ENCODE measurements at regions not wholly inside any gene's neighbourhood (a gene's known extent, or its start where the extent isn't known, plus 50 kb on each side); places are given as distances from the start of the nearest gene placed in this dataset.

DNA sequence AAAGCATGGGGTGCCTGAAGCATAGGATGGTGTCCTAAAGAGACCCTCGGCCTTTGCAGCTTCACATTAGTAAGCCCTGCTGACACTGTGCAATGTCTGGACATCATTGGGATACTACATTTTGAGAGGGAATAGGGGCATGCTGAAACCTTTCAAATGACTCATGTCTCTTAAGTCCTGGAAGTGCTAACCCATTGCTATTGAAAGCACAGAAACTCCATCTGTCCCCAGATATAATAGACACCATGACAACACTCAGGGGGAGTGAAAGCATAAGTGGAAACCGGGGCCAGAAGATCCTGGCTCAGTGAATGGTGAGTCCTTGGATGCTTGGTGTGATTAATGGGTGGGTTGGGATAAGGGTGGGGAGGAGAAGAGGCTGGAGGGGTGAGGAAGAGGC lies 595.5 kb upstream of the ID2 start:
- H3K79me2 ChIP-seq (ENCODE audit: insufficient read depth, low read length): no peaks in the 10 kb centered on the region
- H3K4me3 ChIP-seq (replicated peaks in 1 of 2; ENCODE audit: low read depth in 1 of 2, low read length in 2 of 2): no peak overlapping the region
- H3K9ac ChIP-seq (ENCODE audit: low read length): no peak overlapping the region
- TF ChIP-seq, protein P1, sequence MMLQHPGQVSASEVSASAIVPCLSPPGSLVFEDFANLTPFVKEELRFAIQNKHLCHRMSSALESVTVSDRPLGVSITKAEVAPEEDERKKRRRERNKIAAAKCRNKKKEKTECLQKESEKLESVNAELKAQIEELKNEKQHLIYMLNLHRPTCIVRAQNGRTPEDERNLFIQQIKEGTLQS (IDR thresholded peaks at IDR 0.05): no peak
- TF ChIP-seq, protein P2, sequence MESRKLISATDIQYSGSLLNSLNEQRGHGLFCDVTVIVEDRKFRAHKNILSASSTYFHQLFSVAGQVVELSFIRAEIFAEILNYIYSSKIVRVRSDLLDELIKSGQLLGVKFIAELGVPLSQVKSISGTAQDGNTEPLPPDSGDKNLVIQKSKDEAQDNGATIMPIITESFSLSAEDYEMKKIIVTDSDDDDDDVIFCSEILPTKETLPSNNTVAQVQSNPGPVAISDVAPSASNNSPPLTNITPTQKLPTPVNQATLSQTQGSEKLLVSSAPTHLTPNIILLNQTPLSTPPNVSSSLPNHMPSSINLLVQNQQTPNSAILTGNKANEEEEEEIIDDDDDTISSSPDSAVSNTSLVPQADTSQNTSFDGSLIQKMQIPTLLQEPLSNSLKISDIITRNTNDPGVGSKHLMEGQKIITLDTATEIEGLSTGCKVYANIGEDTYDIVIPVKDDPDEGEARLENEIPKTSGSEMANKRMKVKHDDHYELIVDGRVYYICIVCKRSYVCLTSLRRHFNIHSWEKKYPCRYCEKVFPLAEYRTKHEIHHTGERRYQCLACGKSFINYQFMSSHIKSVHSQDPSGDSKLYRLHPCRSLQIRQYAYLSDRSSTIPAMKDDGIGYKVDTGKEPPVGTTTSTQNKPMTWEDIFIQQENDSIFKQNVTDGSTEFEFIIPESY (IDR thresholded peaks at IDR 0.05; ENCODE audit: extremely low read depth, insufficient replicate concordance, low read length): no peak
- no peak for TF ChIP-seq RAD21 (IDR thresholded peaks at IDR 0.05; ENCODE audit: low read depth)
- TF ChIP-seq JUND (IDR thresholded peaks at IDR 0.05): no peak
- TF ChIP-seq YY1 (IDR thresholded peaks at IDR 0.05; ENCODE audit: extremely low read depth, insufficient replicate concordance, low read depth, low read length): no peak
- TF ChIP-seq SP1 (IDR thresholded peaks at IDR 0.05; ENCODE audit: low read depth): no peak
- TF ChIP-seq, protein P3, sequence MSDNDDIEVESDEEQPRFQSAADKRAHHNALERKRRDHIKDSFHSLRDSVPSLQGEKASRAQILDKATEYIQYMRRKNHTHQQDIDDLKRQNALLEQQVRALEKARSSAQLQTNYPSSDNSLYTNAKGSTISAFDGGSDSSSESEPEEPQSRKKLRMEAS (IDR thresholded peaks at IDR 0.05): no peak
- TF ChIP-seq TCF7L2 (IDR thresholded peaks at IDR 0.05; ENCODE audit: borderline replicate concordance, extremely low read depth, insufficient read depth, insufficient read length): no peak
- no peak for TF ChIP-seq POLR2A (IDR thresholded peaks at IDR 0.05; ENCODE audit: borderline replicate concordance, extremely low read depth, insufficient read depth, insufficient read length)
- no peak for TF ChIP-seq ZNF274 (IDR thresholded peaks at IDR 0.05; ENCODE audit: low read depth, low read length)
- no peak for TF ChIP-seq FOSL1 (IDR thresholded peaks at IDR 0.05; ENCODE audit: low read depth)
- TF ChIP-seq EGR1 (IDR thresholded peaks at IDR 0.05; ENCODE audit: low read depth): no peak
- no peak for TF ChIP-seq EZH2 (IDR thresholded peaks at IDR 0.05)
- TF ChIP-seq CBX3 (IDR thresholded peaks at IDR 0.05; ENCODE audit: low read depth): no peak
- no peak for TF ChIP-seq ZFX (IDR thresholded peaks at IDR 0.05)
- TF ChIP-seq EZH2phosphoT487 (IDR thresholded peaks at IDR 0.05; ENCODE audit: borderline replicate concordance): no peak
- TF ChIP-seq POLR2AphosphoS5 (IDR thresholded peaks at IDR 0.05; ENCODE audit: low read depth, low read length): no peak
- TF ChIP-seq, protein P4, sequence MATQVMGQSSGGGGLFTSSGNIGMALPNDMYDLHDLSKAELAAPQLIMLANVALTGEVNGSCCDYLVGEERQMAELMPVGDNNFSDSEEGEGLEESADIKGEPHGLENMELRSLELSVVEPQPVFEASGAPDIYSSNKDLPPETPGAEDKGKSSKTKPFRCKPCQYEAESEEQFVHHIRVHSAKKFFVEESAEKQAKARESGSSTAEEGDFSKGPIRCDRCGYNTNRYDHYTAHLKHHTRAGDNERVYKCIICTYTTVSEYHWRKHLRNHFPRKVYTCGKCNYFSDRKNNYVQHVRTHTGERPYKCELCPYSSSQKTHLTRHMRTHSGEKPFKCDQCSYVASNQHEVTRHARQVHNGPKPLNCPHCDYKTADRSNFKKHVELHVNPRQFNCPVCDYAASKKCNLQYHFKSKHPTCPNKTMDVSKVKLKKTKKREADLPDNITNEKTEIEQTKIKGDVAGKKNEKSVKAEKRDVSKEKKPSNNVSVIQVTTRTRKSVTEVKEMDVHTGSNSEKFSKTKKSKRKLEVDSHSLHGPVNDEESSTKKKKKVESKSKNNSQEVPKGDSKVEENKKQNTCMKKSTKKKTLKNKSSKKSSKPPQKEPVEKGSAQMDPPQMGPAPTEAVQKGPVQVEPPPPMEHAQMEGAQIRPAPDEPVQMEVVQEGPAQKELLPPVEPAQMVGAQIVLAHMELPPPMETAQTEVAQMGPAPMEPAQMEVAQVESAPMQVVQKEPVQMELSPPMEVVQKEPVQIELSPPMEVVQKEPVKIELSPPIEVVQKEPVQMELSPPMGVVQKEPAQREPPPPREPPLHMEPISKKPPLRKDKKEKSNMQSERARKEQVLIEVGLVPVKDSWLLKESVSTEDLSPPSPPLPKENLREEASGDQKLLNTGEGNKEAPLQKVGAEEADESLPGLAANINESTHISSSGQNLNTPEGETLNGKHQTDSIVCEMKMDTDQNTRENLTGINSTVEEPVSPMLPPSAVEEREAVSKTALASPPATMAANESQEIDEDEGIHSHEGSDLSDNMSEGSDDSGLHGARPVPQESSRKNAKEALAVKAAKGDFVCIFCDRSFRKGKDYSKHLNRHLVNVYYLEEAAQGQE (IDR thresholded peaks at IDR 0.05; ENCODE audit: low read depth): no peak
- POLR2A ChIA-PET: no interaction called here
- H3K9me3 ChIP-seq (ENCODE audit: control insufficient read depth in 1 of 2, insufficient read depth in 1 of 2, low read depth in 1 of 2, low read length in 2 of 2): no peaks in the 10 kb centered on the region
- RAD21 ChIA-PET (ENCODE audit: low non-redundant PET in 1 of 2, low total read pairs in 2 of 2, uncharacterized antibody in 2 of 2, unreplicated experiment in 2 of 2): no interaction called here
- intact Hi-C loops (cut with micrococcal nuclease): no loop called here
- no peak overlapping the region for H2AFZ ChIP-seq (ENCODE audit: low read depth, low read length, poor library complexity, severe bottlenecking)
- no peak overlapping the region for H3K27ac ChIP-seq (ENCODE audit: low read depth, low read length)
- DNase-seq (ENCODE audit: low read depth, low spot score): no peak
- CTCF ChIA-PET: no interaction called here
- H4K20me1 ChIP-seq (ENCODE audit: insufficient read depth): no peaks in the 10 kb centered on the region
- BruUV-seq (replicated peaks): no TSS peak
- no peaks in the 10 kb centered on the region for H3K27me3 ChIP-seq (ENCODE audit: insufficient read depth, low read length)
- H3K4me2 ChIP-seq (ENCODE audit: low read length): no peak overlapping the region
- H3K9me2 ChIP-seq (ENCODE audit: insufficient read depth): no peaks in the 10 kb centered on the region
- no peaks in the 10 kb centered on the region for H3K36me3 ChIP-seq (ENCODE audit: control insufficient read depth in 1 of 2, insufficient read depth in 2 of 2, low read length in 2 of 2)
- peaks cover 0 to 20% of the 10 kb centered on the region in 2 experiments; a peak in 2 of 4 replicates for H3K4me1 ChIP-seq (ENCODE audit: control insufficient read depth in 1 of 2, insufficient read depth in 2 of 2, low read length in 2 of 2)
- no peak for ATAC-seq
